ENCODE measurements at regions not wholly inside any gene's neighbourhood (a gene's known extent, or its start where the extent isn't known, plus 50 kb on each side); places are given as distances from the start of the nearest gene placed in this dataset.

DNA sequence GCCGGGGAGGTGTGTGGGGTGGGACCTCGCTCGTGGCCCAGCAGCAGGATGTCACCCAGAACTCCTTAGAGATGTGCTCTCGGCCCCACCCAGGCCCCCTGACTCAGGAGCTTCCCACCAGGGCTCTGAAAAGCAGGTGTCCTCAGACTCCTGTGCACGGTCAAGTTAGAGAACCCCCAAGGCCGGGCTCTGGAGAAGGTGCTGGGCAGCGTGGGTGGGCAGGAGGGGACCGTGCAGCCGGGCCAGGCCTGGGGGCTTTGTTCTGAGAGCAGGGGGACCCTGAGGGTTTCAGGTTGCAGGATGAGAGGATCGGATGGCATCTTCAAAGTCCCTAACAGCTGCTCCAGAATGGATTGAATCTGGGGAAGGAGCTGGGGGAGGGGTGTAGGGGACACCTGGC, 164.4 kb upstream of the CIBAR2 start:
- TF ChIP-seq, protein P1, sequence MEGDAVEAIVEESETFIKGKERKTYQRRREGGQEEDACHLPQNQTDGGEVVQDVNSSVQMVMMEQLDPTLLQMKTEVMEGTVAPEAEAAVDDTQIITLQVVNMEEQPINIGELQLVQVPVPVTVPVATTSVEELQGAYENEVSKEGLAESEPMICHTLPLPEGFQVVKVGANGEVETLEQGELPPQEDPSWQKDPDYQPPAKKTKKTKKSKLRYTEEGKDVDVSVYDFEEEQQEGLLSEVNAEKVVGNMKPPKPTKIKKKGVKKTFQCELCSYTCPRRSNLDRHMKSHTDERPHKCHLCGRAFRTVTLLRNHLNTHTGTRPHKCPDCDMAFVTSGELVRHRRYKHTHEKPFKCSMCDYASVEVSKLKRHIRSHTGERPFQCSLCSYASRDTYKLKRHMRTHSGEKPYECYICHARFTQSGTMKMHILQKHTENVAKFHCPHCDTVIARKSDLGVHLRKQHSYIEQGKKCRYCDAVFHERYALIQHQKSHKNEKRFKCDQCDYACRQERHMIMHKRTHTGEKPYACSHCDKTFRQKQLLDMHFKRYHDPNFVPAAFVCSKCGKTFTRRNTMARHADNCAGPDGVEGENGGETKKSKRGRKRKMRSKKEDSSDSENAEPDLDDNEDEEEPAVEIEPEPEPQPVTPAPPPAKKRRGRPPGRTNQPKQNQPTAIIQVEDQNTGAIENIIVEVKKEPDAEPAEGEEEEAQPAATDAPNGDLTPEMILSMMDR (conservative IDR thresholded peaks at IDR 0.05): no peak
- TF ChIP-seq ZFX (IDR thresholded peaks at IDR 0.05): no peak

Measured in C4-2B (cell line).